ENCODE measurements at regions not wholly inside any gene's neighbourhood (a gene's known extent, or its start where the extent isn't known, plus 50 kb on each side); places are given as distances from the start of the nearest gene placed in this dataset.

DNA sequence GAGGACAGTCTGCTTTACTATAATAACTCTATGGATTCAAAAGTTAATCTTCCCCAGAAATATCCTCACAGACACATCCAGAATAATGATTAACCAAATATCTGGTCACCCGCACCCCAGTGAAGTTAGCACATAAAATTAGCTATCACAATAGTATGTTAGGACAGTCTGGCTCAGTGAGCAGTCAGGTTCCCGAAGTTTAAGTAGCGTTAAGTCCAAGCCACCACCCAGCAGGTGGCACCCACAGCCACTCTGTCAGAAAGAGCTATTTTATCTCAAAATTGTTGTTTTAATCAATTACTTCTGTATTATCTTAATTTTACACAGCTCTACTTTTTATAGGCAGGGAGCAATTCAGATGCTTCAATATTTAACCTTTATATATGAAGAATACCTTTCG, 537.5 kb downstream of the MBD2 start:
- TF ChIP-seq, protein P1, sequence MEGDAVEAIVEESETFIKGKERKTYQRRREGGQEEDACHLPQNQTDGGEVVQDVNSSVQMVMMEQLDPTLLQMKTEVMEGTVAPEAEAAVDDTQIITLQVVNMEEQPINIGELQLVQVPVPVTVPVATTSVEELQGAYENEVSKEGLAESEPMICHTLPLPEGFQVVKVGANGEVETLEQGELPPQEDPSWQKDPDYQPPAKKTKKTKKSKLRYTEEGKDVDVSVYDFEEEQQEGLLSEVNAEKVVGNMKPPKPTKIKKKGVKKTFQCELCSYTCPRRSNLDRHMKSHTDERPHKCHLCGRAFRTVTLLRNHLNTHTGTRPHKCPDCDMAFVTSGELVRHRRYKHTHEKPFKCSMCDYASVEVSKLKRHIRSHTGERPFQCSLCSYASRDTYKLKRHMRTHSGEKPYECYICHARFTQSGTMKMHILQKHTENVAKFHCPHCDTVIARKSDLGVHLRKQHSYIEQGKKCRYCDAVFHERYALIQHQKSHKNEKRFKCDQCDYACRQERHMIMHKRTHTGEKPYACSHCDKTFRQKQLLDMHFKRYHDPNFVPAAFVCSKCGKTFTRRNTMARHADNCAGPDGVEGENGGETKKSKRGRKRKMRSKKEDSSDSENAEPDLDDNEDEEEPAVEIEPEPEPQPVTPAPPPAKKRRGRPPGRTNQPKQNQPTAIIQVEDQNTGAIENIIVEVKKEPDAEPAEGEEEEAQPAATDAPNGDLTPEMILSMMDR (conservative IDR thresholded peaks at IDR 0.05 in 1 of 2, IDR thresholded peaks at IDR 0.05 in 1 of 2; ENCODE audit: low read depth in 1 of 2, low read length in 2 of 2): no peak
- TF ChIP-seq EZH2 (IDR thresholded peaks at IDR 0.05; ENCODE audit: low read length, missing control alignments): no peak

Measured in fibroblast of lung (primary cell).